Stimulated activated CD4-positive, alpha-beta T cell treated with anti-CD3 and anti-CD28 coated beads, Interleukin-15, amount 100 ng/mL, for 1 hour (primary cell): ENCODE measurements at regions not wholly inside any gene's neighbourhood (a gene's known extent, or its start where the extent isn't known, plus 50 kb on each side); places are given as distances from the start of the nearest gene placed in this dataset.
A peak's percentile ranks its signal among the peaks of the same experiment; 100 is the strongest.

Experiments
- DNase-seq, 2 donors: peaks; one replicate each; pipeline ENCODE4 v3.0.0-alpha.2; 2020; ENCODE audit warnings: low read depth in 1 of 2, low spot score in 1 of 2

GRCh38 chr1:47696737-47697441 is 259.0 kb downstream of the FOXD2 start:
- no peak for DNase-seq

- no peak for DNase-seq
These were observed 259.9 kb downstream of the FOXD2 start for GRCh38 chr1:47697616-47698335.

GRCh38 chr1:47699492-47700235 is 261.8 kb downstream of the FOXD2 start:
- DNase-seq, result no peak

DNA sequence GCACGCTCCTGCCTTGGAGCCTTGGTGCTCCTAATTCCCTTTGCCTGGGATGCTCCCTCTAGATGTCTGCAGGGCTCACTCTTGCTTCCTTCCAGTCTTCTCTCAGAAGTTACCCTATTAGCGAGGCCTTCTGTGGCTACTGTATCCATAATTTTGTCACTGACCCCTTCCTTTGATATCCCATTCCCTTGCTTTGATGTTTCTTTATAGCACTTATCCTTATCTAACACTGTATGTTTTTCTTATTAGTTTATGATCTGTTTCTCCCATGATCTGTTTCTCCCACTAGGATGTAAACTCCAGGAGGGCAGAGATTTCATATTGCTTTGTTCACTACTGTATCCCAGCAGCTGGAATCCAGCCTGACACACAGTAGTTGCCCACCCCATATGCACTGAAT is 263.4 kb downstream of the FOXD2 start:
- DNase-seq, result no peak

GRCh38 chr1:47701741-47702515 is 264.1 kb downstream of the FOXD2 start:
- DNase-seq, result no peak

DNA sequence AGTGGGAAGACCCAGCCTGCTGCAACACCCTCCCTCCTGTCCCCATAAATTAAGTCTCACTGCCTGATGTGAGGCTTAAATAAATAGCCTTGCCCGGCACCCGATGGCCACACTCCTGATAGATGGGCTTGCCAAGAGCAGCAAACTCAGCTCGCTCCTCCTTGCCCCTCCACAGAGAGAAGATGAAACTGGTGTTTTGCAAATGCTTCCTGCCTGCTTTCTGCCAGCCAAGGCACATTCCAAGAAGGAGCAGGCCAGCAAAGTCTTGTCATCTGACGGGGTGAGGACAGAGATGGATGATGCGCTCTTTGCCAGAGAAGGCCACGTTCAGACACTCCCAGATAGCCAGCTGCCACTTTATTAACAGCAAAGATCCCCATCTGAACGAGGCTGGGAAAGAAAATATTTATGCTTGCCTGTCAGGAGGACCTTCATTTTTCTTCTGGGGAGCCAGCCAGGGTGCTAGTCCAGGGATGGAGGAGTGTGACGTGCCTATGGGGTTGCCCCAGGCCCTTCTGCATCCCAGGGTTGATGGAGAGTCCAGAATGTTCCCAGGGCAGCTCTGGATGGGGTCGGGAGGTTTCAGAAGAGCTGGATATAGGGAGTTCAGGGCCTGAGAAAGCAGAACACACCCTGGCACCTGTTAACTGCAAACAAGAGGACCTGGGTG is 265.4 kb downstream of the FOXD2 start:
- no peak for DNase-seq

DNA sequence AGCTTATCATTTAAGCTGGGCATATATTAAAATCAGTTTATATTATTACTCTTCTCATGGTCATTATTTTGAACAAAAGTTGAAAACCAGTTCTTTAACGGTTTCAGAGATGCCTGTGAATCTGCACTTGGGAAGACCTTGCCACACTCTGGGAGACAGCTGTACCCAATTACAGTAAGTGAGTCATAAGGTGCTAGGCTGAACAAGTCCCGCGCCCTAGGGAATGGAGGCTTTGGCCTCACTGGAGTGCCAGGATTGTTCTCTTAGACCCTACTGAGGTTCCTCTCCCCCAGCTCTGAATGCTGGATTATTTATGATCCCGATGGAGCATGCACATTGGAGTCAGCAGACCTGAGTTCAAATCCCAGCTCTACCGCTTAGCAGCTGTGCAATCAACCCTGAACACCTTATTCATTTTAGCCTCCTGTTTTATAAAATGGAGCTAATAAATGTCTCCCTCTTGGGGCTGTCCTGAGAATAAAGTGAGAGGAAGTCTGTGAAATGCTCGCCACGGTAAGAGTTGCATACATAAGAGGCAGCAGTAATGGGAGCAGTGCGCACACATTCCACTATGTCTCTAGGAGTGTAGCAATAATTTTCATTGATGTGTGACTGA is 266.2 kb downstream of the FOXD2 start:
- DNase-seq, result no peak

DNA sequence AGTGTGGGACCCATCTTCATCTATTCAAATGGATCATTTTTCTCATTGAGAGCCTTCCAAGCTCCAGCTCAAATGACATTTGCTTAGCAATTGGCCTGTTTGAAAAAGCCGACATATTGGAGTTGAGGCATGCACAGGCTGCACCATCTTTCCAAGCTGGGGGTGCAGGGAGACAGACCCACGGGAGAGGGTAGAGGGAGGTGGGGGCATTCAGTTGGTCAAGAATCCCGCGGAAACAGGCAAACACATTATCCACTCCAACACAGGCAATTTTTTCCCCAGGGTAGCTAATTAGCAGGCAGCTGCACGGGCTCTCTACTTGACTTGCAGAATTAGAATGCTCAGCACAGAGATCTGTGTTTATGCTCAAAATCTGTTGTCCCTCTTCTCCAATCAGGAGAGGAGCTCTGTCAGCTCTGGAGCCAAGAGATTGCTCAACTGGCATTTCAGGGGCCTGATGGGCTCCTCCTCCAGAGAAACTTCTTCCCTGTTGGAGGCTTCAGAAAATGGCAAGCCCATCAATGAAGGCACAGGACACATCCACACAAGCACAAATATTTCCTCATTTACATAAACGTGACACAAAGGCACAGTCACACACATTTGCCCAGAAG is 267.8 kb downstream of the FOXD2 start:
- no peak for DNase-seq

GRCh38 chr1:47707503-47707902 is 269.7 kb downstream of the FOXD2 start:
- no peak for DNase-seq

- DNase-seq, result no peak
These were observed 270.2 kb downstream of the FOXD2 start for GRCh38 chr1:47708019-47708535.

- DNase-seq, result no peak
These were observed 270.8 kb downstream of the FOXD2 start for GRCh38 chr1:47708658-47709018.

GRCh38 chr1:47709019-47709871 is 271.4 kb downstream of the FOXD2 start:
- no peak for DNase-seq

GRCh38 chr1:47709872-47710231 is 272.0 kb downstream of the FOXD2 start:
- no peak for DNase-seq

- peak; percentile 35 to 59 for DNase-seq
These were observed 272.7 kb downstream of the FOXD2 start for GRCh38 chr1:47710329-47711071.
